LHCN-M2 (cell line): ENCODE measurements at regions not wholly inside any gene's neighbourhood (a gene's known extent, or its start where the extent isn't known, plus 50 kb on each side); places are given as distances from the start of the nearest gene placed in this dataset.

Source experiments
- DNase-seq: peaks from one replicate; pipeline ENCODE4 v3.0.0-alpha.2; 2012; ENCODE audit warnings: low read depth

DNA sequence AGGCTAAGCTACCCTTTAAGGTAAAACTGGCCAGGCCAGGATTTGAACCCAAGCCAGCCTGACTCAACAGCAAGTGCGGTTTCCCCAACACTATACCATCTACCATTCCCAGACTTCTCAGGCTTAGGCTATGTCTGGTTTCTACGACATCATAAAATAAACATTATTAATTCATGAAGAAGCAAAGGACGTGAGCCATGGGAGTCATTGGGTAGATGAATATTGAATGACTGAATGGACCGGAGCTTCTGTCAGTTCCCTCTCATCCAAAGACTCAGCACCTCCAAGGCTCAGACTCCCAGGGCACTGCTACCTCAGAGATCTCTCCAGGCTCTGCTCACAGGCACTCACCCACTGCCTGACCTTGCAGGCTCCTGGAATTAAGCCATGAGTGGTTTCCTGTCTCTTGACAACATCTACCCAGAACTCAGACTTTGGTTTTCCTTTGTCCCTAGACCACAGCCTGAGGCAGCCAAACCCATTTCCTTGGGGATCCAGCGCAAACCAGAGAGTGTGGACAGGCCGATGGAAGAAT lies 64.6 kb upstream of the STEAP1B start:
- peak; percentile 93 for DNase-seq

DNA sequence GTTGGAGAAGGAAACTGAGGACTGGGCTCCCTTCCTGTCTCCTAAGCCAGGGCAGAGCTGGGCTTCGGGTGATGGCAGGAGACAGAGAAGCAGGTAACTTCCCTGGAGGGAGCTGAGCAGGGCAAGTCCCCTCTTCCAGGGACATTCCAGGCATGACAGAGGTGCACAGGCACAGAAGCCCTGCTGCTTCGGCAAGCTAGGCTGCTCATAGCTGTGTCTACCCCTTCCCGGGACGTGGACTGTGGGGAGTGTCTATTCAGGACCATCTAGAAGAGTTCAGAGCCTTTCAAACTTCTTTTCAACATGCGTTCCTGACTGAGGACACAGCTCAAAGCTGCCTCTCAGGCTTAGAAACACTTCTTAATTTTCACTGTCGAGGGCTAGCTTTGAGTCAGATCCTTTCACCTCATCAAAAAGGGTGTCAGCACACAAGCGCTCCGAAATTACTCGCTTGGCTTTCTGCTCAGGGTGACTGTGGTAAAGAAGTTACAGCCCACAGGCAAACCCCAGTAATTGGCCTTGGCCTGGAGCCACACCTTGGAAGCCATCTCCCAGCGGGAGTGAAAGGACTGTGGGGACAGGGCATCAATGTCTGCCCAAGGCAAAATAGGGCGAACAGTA lies 63.7 kb upstream of the STEAP1B start:
- no peak for DNase-seq

GRCh38 chr7:22563032-22563501 lies 63.1 kb upstream of the STEAP1B start:
- DNase-seq, result no peak

DNA sequence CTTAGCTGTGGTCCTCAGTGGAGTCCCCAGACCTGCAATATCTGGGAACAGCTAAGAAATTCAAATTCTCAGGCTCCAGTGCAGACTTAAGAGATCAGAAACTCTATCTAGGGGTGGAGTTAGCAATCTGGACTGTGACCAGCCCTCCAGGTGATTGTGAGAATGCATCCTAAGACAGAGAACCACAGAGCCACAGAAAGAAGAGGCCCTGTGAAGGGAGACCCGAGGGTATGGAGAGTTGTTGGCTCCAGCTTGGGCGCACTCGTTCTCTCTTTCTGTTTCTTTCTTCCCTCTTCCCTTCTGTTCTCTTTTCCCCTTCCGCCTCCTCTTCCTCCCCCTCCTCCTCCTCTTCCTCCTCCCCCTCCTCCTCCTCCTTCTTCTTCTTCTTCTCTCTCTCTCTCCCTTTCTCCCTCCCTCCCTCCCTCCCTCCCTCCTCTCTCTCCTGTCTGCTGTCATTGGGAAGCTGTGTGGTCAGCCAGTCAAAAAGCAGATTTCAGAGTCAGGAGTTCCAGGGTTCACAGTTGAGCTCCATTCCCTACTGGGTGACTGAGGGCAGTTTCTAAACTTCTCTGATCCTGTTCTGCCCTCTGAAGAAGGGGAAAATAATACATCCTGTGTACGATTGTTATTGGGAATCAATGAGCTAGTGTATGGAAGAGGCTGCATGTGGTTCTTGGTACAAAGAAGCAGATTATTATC lies 62.1 kb upstream of the STEAP1B start:
- DNase-seq, result peak; percentile 45

DNA sequence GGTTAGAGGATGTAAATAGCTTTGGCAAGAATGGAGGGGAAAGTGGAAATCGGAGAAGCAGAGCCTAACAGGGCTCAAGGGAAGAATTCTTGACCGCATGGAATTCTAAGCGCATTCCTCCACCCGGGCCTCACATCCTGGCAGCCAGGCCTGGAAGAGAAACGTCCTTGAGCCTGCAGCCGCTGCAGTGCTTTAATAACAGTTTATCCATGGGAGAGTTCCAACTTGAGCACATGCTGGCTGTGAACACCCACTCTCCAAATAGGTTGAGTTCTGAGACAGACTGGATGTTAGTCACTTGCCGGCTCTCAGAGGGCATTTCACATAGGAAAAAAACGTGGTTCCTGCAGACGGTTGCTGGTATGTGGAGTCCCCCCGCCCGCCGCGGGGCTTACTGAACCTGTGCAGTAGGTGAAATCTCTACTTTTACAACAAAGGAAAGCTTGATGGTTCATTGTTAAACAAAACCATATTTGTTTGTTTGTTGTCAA lies 61.4 kb upstream of the STEAP1B start:
- peak; percentile 100 for DNase-seq

GRCh38 chr7:22559829-22560489 lies 60.0 kb upstream of the STEAP1B start:
- peak; percentile 87 for DNase-seq

DNA sequence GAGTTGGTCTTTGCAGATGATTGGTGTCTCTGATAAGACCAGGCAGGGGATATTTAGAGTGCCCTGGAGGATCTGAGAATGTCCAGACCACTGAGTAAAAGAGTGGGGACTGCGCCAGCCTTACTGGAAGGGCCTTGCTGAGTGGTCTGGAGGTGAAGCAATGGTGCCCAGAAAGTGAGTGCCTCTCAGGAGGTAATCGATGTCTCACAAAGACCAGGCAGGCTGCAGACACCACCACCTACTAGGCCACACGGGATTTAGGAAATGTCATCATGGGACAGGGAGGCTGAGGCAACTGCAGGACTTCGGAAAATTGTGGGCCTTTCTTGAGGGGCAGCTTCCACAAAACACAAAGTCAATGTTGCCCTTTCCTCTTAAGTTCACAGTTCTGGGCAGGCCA lies 57.2 kb upstream of the STEAP1B start:
- no peak for DNase-seq

DNA sequence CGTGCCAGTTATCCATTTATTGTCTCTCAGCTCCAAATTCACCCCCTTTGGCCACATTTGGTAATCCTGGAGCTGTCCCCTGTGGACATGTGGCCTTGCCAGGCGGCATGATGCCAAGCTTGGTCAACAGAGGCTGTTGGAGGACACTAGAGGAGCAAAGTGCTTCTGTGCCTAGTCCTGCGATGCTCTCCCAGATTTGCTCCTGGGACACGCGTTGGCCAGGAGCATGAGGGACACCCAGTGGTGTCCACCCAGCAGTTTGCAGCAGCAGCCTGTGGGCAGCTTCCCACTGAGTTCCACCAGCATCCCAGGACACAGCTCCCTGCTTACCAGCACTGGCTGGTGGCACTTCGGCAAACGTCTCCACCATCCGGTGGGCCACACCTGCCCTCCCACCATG lies 55.5 kb upstream of the STEAP1B start:
- no peak for DNase-seq

GRCh38 chr7:22554184-22554583 lies 54.2 kb upstream of the STEAP1B start:
- no peak for DNase-seq

- DNase-seq, result no peak
Measured at GRCh38 chr7:22551768-22552513, 52.0 kb upstream of the STEAP1B start.

DNA sequence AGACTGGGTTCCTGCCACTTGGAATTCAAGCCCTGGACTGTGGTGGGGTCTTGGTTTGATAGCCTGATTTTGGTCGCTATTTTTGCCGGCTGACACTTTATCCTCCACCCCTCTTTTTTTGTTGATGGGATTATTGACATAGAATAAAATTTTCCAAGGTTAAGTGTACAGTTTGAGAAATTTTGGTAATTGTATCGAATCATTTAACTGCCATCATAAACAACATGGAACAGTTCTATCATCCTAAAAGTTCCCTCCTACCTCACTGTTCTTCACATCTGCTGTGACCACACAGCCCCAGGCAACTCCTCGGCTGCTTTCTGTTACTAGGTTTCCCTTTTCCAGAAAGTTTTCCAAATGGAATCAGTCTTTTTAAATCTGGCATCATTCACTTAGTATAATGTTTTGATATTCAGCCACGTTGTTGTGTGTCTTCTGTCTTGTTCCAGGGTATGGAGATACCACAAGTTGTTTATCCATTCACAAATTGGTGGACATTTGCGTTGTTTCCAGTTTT lies 50.6 kb upstream of the STEAP1B start:
- no peak for DNase-seq

- DNase-seq, result no peak
Measured at GRCh38 chr7:22549667-22550513, 49.9 kb upstream of the STEAP1B start.
